K562 (cell line): ENCODE measurements at regions not wholly inside any gene's neighbourhood (a gene's known extent, or its start where the extent isn't known, plus 50 kb on each side); places are given as distances from the start of the nearest gene placed in this dataset.

Experiments
- ATAC-seq: fragments of 200-7000 bp; cut with Tn5 transposase; 3 replicates; pipeline ENCODE4 v1.9.1; 2020; ENCODE audit warnings: moderate library complexity
- BruUV-seq: library from RNA; stranded (reverse); fragments of 400-500 nt; replicated peaks from 2 replicates; lab custom pipeline; 2021; lab: Mats Ljungman, UMichigan
- CTCF ChIA-PET: fragments of 300-600 bp; formaldehyde crosslinking; extraction: SDS; loops from one replicate; lab custom pipeline; 2021; ENCODE audit warnings: low intra/inter-chr PET ratio; lab: Yijun Ruan, JAX
- POLR2A ChIA-PET: fragments of 300-600, 350-650 bp; sonication (Branson Sonifier 250); formaldehyde crosslinking; extraction: SDS; loops from one replicate; lab custom pipeline; 2021; ENCODE audit warnings: antibody characterized with exemption, inconsistent platforms; lab: Yijun Ruan, JAX
- DNase-seq, 4 experiments: peaks; one replicate each; pipeline versions ENCODE4 v3.0.0 to v3.0.0-alpha.2; 2011 to 2018; ENCODE audit warnings: low spot score in 3 of 4, mixed read lengths in 3 of 4; ENCODE audit errors: extremely low read depth in 1 of 4
- FAIRE-seq: peaks from 2 replicates; lab custom pipeline; 2011; peaks lifted over from hg19 to GRCh38; lab: Jason Lieb, UNC
- H2AFZ ChIP-seq: 2 replicates; pipeline ENCODE4 v1.6.0; 2011; ENCODE audit warnings: low read depth, low read length, control low read depth, inconsistent platforms
- H3K27ac ChIP-seq: fragments of 200-600 bp; 3 replicates; pipeline ENCODE4 v1.8.0; 2011; ENCODE audit warnings: low read depth, mild to moderate bottlenecking, control low read depth, inconsistent platforms, low read length, moderate library complexity, mixed read lengths; ENCODE audit errors: extremely low read depth
- H3K27me3 ChIP-seq, 2 experiments: fragments of 300-600 bp in 1 of 2; 2 replicates in 1 of 2; 3 replicates in 1 of 2; pipeline versions ENCODE4 v1.6.0 to v1.8.0; 2011; ENCODE audit warnings: inconsistent platforms in 2 of 2, low read length in 2 of 2, mild to moderate bottlenecking in 1 of 2, mixed read lengths in 1 of 2, moderate library complexity in 1 of 2; ENCODE audit not compliant: control insufficient read depth in 2 of 2, insufficient read depth in 2 of 2
- H3K36me3 ChIP-seq: fragments of 300-600 bp; 3 replicates; pipeline ENCODE4 v1.8.0; 2011; ENCODE audit warnings: mild to moderate bottlenecking, low read length, inconsistent platforms; ENCODE audit not compliant: control insufficient read depth, insufficient read depth
- H3K4me1 ChIP-seq, 2 experiments: fragments of 200-600 bp in 1 of 2; replicated peaks in 1 of 2; 2 replicates in 1 of 2; 3 replicates in 1 of 2; pipeline versions ENCODE4 v1.5.1 to v1.8.0; 2011; ENCODE audit warnings: inconsistent platforms in 2 of 2, low read length in 2 of 2, mild to moderate bottlenecking in 1 of 2, mixed read lengths in 1 of 2, moderate library complexity in 1 of 2; ENCODE audit not compliant: control insufficient read depth in 2 of 2, insufficient read depth in 2 of 2
- H3K4me2 ChIP-seq: 2 replicates; pipeline ENCODE4 v1.6.1; 2011; ENCODE audit warnings: low read length, control low read depth, inconsistent platforms, mixed read lengths; ENCODE audit not compliant: insufficient read depth
- H3K4me3 ChIP-seq: fragments of 200-600 bp; sonication (generic), shearing (Covaris generic); 2 replicates; pipeline ENCODE4 v1.5.1; 2016; ENCODE audit warnings: control low read depth, inconsistent platforms
- H3K79me2 ChIP-seq: fragments of 200-600 bp; 3 replicates; pipeline ENCODE4 v1.8.0; 2011; ENCODE audit warnings: low read length, inconsistent platforms; ENCODE audit not compliant: control insufficient read depth, insufficient read depth
- H3K9ac ChIP-seq, 2 experiments: 2 replicates each; pipeline versions ENCODE4 v1.6.0 to v1.6.1; 2011; ENCODE audit warnings: low read depth in 2 of 2, low read length in 2 of 2, control low read depth in 1 of 2, inconsistent platforms in 1 of 2, mild to moderate bottlenecking in 1 of 2, mixed read lengths in 1 of 2; ENCODE audit not compliant: insufficient read depth in 1 of 2
- H3K9me1 ChIP-seq: one replicate; pipeline ENCODE4 v1.6.0; 2011; ENCODE audit warnings: inconsistent platforms, mild to moderate bottlenecking, low read length, moderate library complexity; ENCODE audit not compliant: control insufficient read depth, insufficient read depth
- H3K9me3 ChIP-seq: replicated peaks from 2 replicates; pipeline ENCODE4 v1.5.1; 2011; ENCODE audit warnings: low read depth, low read length, inconsistent platforms; ENCODE audit not compliant: control insufficient read depth, insufficient read depth
- H4K20me1 ChIP-seq: replicated peaks from 2 replicates; pipeline ENCODE4 v1.6.1; 2011; ENCODE audit warnings: low read length, inconsistent platforms, mixed read lengths; ENCODE audit not compliant: control insufficient read depth, insufficient read depth
- BACH1 ChIP-seq: fragments of 200-800 bp; sonication (Bioruptor generic); IDR thresholded peaks from 2 replicates; pipeline ENCODE4 v1.6.1; 2016; ENCODE audit warnings: missing genetic modification characterization, missing compliant biosample characterization
- DIDO1 ChIP-seq: fragments of 450-650 bp; IDR thresholded peaks from 2 replicates; pipeline ENCODE4 v1.6.1; 2016; ENCODE audit warnings: low read depth, missing biosample characterization, missing genetic modification characterization
- GTF2B ChIP-seq: IDR thresholded peaks from 2 replicates; pipeline ENCODE4 v1.6.1; 2011; ENCODE audit not compliant: insufficient read length; ENCODE audit errors: extremely low read depth
- IFI16 ChIP-seq: fragments of 250-450 bp; sonication (Bioruptor Pico); IDR thresholded peaks from 2 replicates; pipeline ENCODE4 v2.1.2; 2022; ENCODE audit warnings: mild to moderate bottlenecking, inconsistent platforms
- MCM3 ChIP-seq: fragments of 450-650 bp; IDR thresholded peaks from 2 replicates; pipeline ENCODE4 v1.6.1; 2016
- NCOA1 ChIP-seq: fragments of 450-650 bp; IDR thresholded peaks from 2 replicates; pipeline ENCODE4 v1.6.1; 2016; ENCODE audit warnings: low read depth
- NFATC3 ChIP-seq: fragments of 450-650 bp; IDR thresholded peaks from 2 replicates; pipeline ENCODE4 v1.6.1; 2017; ENCODE audit warnings: mild to moderate bottlenecking
- NFIC ChIP-seq: fragments of 450-650 bp; IDR thresholded peaks from 2 replicates; pipeline ENCODE4 v1.6.1; 2017; ENCODE audit warnings: mild to moderate bottlenecking, inconsistent platforms
- NR1H2 ChIP-seq: sonication (generic); formaldehyde crosslinking; IDR thresholded peaks from 2 replicates; pipeline ENCODE4 v1.4.0; 2020; ENCODE audit warnings: mild to moderate bottlenecking, missing genetic modification reagents
- PHB2 ChIP-seq: fragments of 450-650 bp; IDR thresholded peaks from 2 replicates; pipeline ENCODE4 v1.6.1; 2017; ENCODE audit warnings: low read depth
- PTBP1 ChIP-seq: fragments of 200-400 bp; formaldehyde crosslinking; IDR thresholded peaks from 2 replicates; pipeline ENCODE4 v1.6.1; 2017; ENCODE audit warnings: low read depth, low read length
- RAD21 ChIP-seq, 2 experiments: fragments of 250-450 bp in 1 of 2; fragments of 450-650 bp in 1 of 2; sonication (Bioruptor Pico) in 1 of 2; formaldehyde crosslinking in 1 of 2; IDR thresholded peaks in 1 of 2; conservative IDR thresholded peaks in 1 of 2; 2 replicates each; pipeline versions ENCODE4 v1.4.0 to v1.8.0; 2020 to 2022; ENCODE audit warnings: mild to moderate bottlenecking in 2 of 2, moderate library complexity in 1 of 2
- SMAD3 ChIP-seq: fragments of 450-650 bp; formaldehyde crosslinking; conservative IDR thresholded peaks from 2 replicates; pipeline ENCODE4 v1.4.0; 2020; ENCODE audit warnings: mild to moderate bottlenecking
- TCFL5 ChIP-seq: fragments of 250-450 bp; sonication (Bioruptor Pico); conservative IDR thresholded peaks from 2 replicates; pipeline ENCODE4 v1.6.1; 2021; ENCODE audit warnings: mild to moderate bottlenecking, moderate library complexity, matching md5 sums
- XRCC4 ChIP-seq: IDR thresholded peaks from one replicate; pipeline ENCODE4 v1.6.1; 2011; ENCODE audit not compliant: insufficient read depth, insufficient read length; ENCODE audit errors: extremely low read depth
- YBX1 ChIP-seq: fragments of 450-650 bp; IDR thresholded peaks from 2 replicates; pipeline ENCODE4 v1.7.1; 2016; ENCODE audit warnings: mild to moderate bottlenecking
- ZNF212 ChIP-seq: fragments of 450-650 bp; formaldehyde crosslinking; IDR thresholded peaks from 2 replicates; pipeline ENCODE4 v1.4.0; 2020; ENCODE audit warnings: mild to moderate bottlenecking
- ZNF408 ChIP-seq: fragments of 250-450 bp; sonication (Bioruptor Pico); IDR thresholded peaks from 2 replicates; pipeline ENCODE4 v1.4.0; 2020; ENCODE audit warnings: low read depth, mild to moderate bottlenecking, moderate library complexity
- ZNF507 ChIP-seq: conservative IDR thresholded peaks from 2 replicates; pipeline ENCODE4 v1.6.1; 2017; ENCODE audit warnings: missing genetic modification characterization, missing compliant biosample characterization
- WGBS: fragments of 100-300 bp; shearing (Covaris generic); methylation state at CpG from one replicate; pipeline ENCODE4 v1.1.6; 2016; ENCODE audit warnings: low coverage, mixed read lengths; ENCODE audit not compliant: insufficient coverage; ENCODE audit errors: missing lambda C conversion rate; 5-methylcytosine and 5-hydroxymethylcytosine counted together
- in situ Hi-C: fragments of 300-500 bp; cut with MboI; formaldehyde crosslinking; loops from 4 replicates; pipeline ENCODE4 v1.15.0; 2018; ENCODE audit warnings: inconsistent platforms, mixed read lengths
- intact Hi-C: fragments of 100-400 bp; cut with micrococcal nuclease; formaldehyde crosslinking; loops from 2 replicates; pipeline ENCODE4 v1.14.2; 2022

- ATAC-seq = no peak
- H3K27me3 ChIP-seq = no peaks in the 10 kb centered on the region
- no peak for FAIRE-seq
Measured at GRCh38 chr13:61148691-61149315, 266.8 kb downstream of the PCDH20 start.

GRCh38 chr13:61148211-61148610 is 267.4 kb downstream of the PCDH20 start:
- Histone ChIP-seq H3K4me1 (no peaks in the 10 kb centered on the region), H3K4me3 (no peak overlapping the region), H3K79me2 (no peaks in the 10 kb centered on the region), H3K27ac (no peak overlapping the region), H3K36me3 (no peaks in the 10 kb centered on the region), H3K9me1 (no peaks in the 10 kb centered on the region), H3K27me3 (no peaks in the 10 kb centered on the region), H4K20me1 (no peaks in the 10 kb centered on the region), H2AFZ (no peak overlapping the region), H3K9me3 (no peaks in the 10 kb centered on the region), H3K4me2 (no peak overlapping the region), H3K9ac (no peak overlapping the region)
- intact Hi-C loops = no loop called here
- DNase-seq = no peak
- POLR2A ChIA-PET = no interaction called here
- in situ Hi-C loops = no loop called here
- CTCF ChIA-PET = no interaction called here
- no peak for FAIRE-seq
- no peak for ATAC-seq
- no TSS peak for BruUV-seq
- TF ChIP-seq NFIC (no peak), RAD21 (CRISPR knock-in tag; conservative IDR thresholded peaks at IDR 0.05 in 1 of 2, IDR thresholded peaks at IDR 0.05 in 1 of 2) (no peak), IFI16 (no peak), SMAD3 (CRISPR knock-in tag) (no peak), NR1H2 (CRISPR knock-in tag) (no peak), GTF2B (no peak), DIDO1 (tag) (no peak), YBX1 (no peak)
- WGBS = 0% methylated on average over 1 of the region's 1 CpG

More at GRCh38 chr13:61148691-61149315, 266.8 kb downstream of the PCDH20 start:
- Histone ChIP-seq H3K4me3 (no peak overlapping the region), H2AFZ (no peak overlapping the region), H3K9ac (no peak overlapping the region), H3K79me2 (no peaks in the 10 kb centered on the region), H3K9me3 (no peaks in the 10 kb centered on the region), H4K20me1 (no peaks in the 10 kb centered on the region), H3K27ac (no peak overlapping the region), H3K4me2 (no peak overlapping the region), H3K4me1 (no peaks in the 10 kb centered on the region), H3K9me1 (no peaks in the 10 kb centered on the region), H3K36me3 (no peaks in the 10 kb centered on the region)
- no TSS peak for BruUV-seq
- CTCF ChIA-PET = no interaction called here
- WGBS = 1% methylated on average over 6 of the region's 6 CpGs
- in situ Hi-C loops (no loop called here), intact Hi-C loops (no loop called here)
- TF ChIP-seq BACH1 = no peak
- no peak for TF ChIP-seq XRCC4
- no peak for TF ChIP-seq PHB2
- no peak for TF ChIP-seq TCFL5 (CRISPR knock-in tag)
- no peak for TF ChIP-seq ZNF408 (CRISPR knock-in tag)
- TF ChIP-seq ZNF212 (CRISPR knock-in tag) = no peak
- TF ChIP-seq NFATC3 = no peak
- TF ChIP-seq ZNF507 = no peak
- TF ChIP-seq PTBP1 = no peak
- TF ChIP-seq NCOA1 = no peak
- TF ChIP-seq MCM3 = no peak
- POLR2A ChIA-PET = no interaction called here
- DNase-seq = no peak
